ENCODE measurements at regions not wholly inside any gene's neighbourhood (a gene's known extent, or its start where the extent isn't known, plus 50 kb on each side); places are given as distances from the start of the nearest gene placed in this dataset.

DNA sequence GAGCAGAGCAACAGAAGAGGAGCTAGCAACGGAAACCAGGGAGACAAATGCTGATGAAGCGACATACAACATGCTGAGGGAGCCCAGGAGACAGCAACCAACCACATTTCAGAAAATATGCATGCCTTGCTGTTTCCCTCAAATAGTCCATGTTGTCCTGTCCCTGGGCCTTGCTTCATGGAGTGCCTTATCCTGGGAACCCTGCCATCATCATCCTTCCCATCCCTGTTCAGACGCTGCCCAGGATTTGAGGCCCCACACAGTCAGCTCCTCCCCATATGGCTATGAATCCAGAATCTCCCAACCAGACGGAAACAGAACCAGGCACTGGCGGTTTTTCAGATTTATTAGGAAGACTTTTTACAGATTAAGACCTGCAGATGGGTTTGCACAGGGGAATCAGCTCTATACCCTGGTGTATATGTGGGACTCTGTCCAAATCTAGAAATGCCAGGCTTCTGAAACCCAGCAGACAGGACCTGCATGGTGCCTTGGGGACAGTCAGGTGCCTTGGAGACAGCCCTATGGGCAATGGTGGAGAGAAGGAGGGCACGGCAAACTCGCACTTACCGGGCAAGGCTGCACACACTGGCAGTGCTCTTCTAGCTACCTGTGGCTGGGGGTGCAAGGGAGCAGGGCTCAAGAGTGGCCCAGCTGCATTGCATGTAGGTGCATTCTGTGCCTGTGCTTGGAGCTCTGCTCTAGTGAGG is 199.7 kb upstream of the MAMLD1 start:
- DNase-seq (ENCODE audit: low read depth in 2 of 3, low spot score in 2 of 3), result no peak

DNA sequence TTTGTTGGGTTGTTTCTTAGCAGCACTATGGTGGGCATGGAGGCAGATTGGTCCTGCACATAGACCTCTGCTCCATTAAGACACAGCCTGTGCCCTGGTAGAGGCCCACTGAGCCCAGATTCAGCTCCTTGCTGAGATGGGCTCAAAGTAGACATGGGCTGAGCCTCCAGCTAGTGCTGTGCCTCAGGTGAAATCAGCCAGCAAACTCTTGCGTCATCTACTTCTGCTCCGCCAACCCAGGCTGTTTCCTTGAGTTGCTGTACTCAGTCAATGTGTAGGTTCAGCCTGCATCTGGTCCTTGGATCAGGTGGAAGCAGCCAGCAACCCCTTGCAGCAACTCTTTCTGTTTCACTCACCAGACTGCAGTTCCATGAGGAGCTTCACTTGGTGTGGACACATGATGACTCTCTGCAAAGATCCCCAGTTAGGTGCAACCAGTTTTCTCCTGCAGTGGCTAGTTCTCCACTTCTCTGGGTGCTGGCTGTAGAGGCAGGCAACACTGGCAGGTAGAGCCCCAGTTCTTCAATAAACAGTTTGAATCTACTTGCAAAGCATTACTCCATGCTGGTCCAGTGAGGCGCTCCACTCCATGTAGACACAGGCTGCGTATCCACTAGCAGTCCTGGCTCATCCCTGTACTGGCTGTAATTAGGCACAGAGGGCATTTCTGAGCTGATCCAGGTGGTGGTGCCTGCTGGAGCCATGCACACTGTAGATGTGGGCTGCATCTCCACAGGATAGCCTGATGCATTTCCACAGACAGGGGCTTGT is 199.0 kb upstream of the MAMLD1 start:
- no peak for DNase-seq (ENCODE audit: low read depth in 2 of 3, low spot score in 2 of 3)

GRCh38 chrX:150164971-150165600 is 198.0 kb upstream of the MAMLD1 start:
- no peak for DNase-seq (ENCODE audit: low read depth in 2 of 3, low spot score in 2 of 3)

DNA sequence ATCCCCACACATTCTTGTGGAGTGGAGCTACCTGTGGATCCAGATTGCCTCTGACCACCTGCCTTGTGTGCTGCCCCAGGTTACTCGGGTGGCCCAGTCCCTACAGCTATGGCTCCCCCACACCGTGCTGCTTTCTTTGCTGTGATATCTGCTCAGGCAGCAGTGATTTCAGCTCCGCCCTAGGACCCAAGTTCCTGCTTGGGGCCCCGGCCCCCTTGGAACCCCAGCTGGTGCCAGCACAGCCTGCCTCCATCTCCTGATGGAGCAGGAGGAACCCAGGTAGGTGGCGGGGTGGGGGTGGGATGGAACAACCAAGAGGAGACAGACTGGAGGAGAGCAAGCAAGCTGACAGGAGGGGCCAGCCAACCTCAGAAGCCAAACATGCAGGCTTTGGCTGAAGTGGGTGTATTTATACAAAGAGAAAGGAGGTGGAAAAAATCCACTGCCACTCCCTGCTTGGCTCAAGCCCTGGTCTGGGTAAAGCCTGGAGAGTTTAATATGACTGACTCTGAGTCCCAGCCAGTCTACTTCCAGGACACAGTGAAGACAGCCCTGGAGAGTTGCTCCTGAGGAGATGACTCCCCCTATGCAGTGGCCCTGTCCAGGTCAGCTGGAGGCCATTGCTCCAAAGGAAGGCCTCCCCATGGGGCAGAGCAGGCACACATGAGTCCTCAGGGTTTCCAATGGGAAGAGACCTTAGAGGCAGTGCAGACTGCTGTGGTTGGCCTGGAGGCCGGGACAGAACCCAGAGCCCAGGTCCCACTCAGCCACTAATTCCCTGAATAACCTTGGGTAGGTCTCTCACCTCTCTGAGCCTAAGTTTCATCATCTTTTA is 197.1 kb upstream of the MAMLD1 start:
- DNase-seq (ENCODE audit: low read depth in 2 of 3, low spot score in 2 of 3), result no peak

GRCh38 chrX:150167482-150168324 is 195.4 kb upstream of the MAMLD1 start:
- no peak for DNase-seq (ENCODE audit: low read depth in 2 of 3, low spot score in 2 of 3)

DNA sequence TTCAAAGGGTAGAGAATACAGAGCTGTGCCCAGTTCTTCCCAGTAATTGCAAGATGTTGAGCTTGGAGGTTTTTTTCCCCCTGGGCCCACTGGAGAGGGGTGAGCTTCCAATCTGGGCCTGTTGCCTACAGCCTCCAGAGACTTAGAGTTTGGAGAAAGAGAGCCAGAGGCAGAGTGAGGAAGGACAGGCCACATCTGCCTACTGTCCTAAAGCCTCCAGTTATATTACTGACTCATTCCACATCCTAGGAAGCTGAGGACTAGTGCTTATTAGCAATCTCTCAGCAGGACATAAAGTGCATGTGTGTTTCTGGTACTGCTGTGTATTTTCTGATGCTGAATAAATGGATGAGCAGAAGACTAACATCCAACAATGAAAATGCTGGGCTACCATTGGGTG is 181.0 kb upstream of the MAMLD1 start:
- DNase-seq (ENCODE audit: low read depth in 2 of 3, low spot score in 2 of 3), result no peak

GRCh38 chrX:150184491-150184890 is 178.6 kb upstream of the MAMLD1 start:
- DNase-seq (ENCODE audit: low read depth in 2 of 3, low spot score in 2 of 3), result no peak

GRCh38 chrX:150185766-150186165 is 177.4 kb upstream of the MAMLD1 start:
- no peak for DNase-seq (ENCODE audit: low read depth in 2 of 3, low spot score in 2 of 3)

DNA sequence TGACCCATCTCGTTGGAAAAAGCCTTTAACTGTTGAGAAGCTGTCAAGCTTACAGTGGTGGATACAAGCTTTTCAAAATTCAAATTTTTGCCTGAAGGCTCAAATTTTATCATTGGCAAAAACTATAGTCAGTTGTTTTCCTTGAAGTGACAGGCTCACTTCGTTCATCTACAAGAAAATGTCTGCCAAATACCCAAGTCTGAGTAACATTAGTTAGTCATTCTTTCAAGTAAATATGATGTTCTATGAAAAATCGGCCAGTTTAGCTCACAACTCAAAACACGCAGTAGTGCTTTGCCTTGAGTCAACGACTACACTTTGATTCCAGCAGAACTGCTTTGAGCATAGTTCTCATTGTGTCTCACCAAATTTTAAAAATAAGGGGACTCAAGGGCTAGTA is 170.3 kb upstream of the MAMLD1 start:
- DNase-seq (ENCODE audit: low read depth in 2 of 3, low spot score in 2 of 3), result no peak

- no peak for DNase-seq (ENCODE audit: low read depth in 2 of 3, low spot score in 2 of 3)
Measured at GRCh38 chrX:150196285-150196684, 166.8 kb upstream of the MAMLD1 start.

DNA sequence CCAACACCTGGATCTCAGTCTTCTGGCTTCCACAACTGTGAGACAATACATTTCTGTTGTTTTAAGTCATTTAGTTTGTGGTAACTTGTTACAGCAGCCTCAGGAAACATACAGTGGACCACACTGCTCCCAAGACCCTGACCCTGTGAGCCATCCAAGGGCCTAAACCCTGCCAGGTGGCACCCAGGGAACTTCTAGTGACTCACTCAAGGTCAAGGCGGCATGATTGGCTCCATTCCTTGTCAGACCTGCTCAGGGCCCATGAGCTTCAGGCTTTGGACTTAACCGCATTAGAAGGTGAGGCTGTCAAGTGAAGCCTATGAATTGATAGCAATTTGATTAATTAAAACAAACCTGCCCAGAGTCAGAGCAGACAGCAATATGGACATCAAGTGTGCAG is 165.7 kb upstream of the MAMLD1 start:
- no peak for DNase-seq (ENCODE audit: low read depth in 2 of 3, low spot score in 2 of 3)

- DNase-seq (ENCODE audit: low read depth in 2 of 3, low spot score in 2 of 3), result no peak
Measured at GRCh38 chrX:150198776-150199175, 164.3 kb upstream of the MAMLD1 start.

DNA sequence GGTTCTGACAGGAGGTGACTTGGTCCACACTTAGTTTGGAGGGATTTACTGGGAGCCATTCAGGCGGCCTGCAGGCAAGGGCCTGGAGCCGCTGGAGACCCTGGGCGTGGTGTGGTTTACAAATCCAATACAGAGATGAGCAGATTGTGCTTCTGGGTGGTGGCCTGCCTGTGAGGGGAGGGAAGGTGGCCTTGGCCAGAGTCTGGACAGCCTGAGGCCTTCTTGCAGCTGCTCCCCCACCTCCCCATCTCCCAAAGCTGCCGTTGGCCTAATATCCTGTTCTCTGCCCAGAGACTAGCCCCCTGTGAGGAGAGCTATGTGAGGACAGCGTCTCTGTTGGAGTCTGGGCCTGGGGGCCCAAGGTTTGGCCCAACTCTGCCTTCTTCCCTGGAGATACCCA is 163.9 kb upstream of the MAMLD1 start:
- no peak for DNase-seq (ENCODE audit: low read depth in 2 of 3, low spot score in 2 of 3)

GRCh38 chrX:150199803-150200202 is 163.3 kb upstream of the MAMLD1 start:
- no peak for DNase-seq (ENCODE audit: low read depth in 2 of 3, low spot score in 2 of 3)

GRCh38 chrX:150200361-150200760 is 162.8 kb upstream of the MAMLD1 start:
- DNase-seq (ENCODE audit: low read depth in 2 of 3, low spot score in 2 of 3), result no peak

DNA sequence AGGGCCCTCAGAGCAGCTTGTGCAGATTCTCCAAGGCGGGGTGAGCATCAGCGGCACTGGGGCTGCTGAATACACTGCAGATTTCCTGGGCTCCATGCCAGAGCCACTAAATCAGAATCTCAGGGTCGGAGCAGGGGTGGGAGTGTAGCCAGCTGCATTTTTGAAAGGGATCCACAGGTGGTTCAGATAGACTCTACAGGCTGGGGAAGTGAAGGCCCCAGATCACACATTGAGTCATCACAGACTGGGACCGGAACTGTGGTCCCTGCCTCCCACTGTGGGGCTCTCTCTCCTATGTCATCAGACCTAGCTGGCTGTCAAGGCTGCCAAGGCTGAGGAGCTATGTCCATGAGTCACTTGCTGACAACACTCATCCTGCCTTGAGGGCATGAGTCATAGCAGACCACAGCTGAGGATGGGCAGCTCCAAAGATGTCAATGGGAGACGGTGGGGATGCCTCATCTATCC is 162.3 kb upstream of the MAMLD1 start:
- DNase-seq (ENCODE audit: low read depth in 2 of 3, low spot score in 2 of 3), result peak in 2 of 3 donors; percentile 62 to 85

DNA sequence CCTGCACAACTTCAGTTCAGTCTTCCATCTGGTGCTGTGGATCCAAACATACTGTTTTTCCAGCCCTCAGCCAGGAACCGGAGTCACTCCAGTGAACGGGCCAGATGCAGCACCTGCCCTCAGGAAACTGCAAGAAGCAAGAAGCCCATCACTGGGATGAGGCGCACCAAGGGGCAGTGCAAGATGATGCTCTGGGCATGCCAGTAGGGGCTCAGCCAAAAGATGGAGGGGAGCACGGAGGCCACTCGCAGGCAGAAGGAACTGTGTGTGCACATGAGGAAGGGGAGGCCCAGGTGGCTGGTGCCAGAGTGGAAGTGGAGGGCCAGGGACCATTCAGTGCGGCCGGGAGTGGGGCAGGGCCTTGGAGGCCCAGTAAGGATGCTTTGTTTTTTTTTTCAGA is 161.7 kb upstream of the MAMLD1 start:
- DNase-seq (ENCODE audit: low read depth in 2 of 3, low spot score in 2 of 3), result no peak

DNA sequence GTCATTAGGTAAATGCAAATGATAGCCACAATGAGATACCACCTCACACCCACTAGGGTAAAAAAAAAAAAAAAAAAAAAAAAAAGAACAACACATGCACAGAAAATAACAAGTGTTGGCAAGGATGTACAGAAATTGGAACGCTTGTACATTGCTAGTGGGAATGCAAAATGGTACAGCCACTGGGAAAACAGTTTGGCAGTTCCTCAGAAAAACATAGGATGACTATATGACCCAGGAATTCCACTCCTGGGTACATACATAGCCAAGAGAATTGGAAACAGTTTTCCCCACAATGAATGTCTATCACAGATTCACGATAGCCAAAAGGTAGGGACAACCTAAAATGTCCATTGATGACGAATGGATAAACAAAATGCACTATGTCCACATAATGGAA is 161.3 kb upstream of the MAMLD1 start:
- DNase-seq (ENCODE audit: low read depth in 2 of 3, low spot score in 2 of 3), result no peak

- DNase-seq (ENCODE audit: low read depth in 2 of 3, low spot score in 2 of 3), result no peak
Measured at GRCh38 chrX:150202641-150203247, 160.4 kb upstream of the MAMLD1 start.

DNA sequence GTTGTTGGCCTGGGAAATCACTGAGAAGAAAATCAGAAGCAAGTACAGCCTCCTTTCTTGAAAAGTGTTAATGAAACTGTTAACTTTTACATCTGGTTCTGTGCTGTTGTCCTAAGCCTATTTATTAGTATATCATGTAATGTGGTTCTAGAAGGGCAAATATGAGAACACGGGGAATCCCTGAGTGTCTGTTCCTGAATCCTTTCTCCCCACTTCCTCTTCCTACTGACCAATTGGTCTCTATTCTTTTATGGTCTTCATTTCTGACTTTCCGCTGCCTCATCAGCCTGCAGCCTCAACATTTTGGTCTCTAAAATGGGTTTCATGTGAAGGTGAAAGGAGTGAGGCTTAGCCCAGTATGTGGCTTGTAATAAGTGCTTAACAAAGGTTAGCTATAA is 159.9 kb upstream of the MAMLD1 start:
- DNase-seq (ENCODE audit: low read depth in 2 of 3, low spot score in 2 of 3), result no peak

All from hematopoietic multipotent progenitor cell (in vitro differentiated cells).